Lower lobe of right lung (tissue), 2 donors: ENCODE measurements at regions not wholly inside any gene's neighbourhood (a gene's known extent, or its start where the extent isn't known, plus 50 kb on each side); places are given as distances from the start of the nearest gene placed in this dataset.
A peak's percentile ranks its signal among the peaks of the same experiment; 100 is the strongest.

ENCODE experiments used
- ATAC-seq, 2 donors: fragments of 200-7000 bp; cut with Tn5 transposase; one replicate each; pipeline ENCODE4 v1.9.1; 2020 to 2022; ENCODE audit warnings: mild to moderate bottlenecking in 2 of 2, moderate library complexity in 2 of 2
- DNase-seq: peaks from one replicate; pipeline ENCODE4 v3.0.0-alpha.2; 2020
- H3K27ac ChIP-seq: fragments of 200-600 bp; one replicate; pipeline ENCODE4 v1.8.0; 2022
- H3K27me3 ChIP-seq: fragments of 200-600 bp; one replicate; pipeline ENCODE4 v1.8.0; 2022; ENCODE audit warnings: low read depth
- H3K36me3 ChIP-seq: fragments of 200-600 bp; one replicate; pipeline ENCODE4 v1.8.0; 2022; ENCODE audit warnings: mild to moderate bottlenecking
- H3K4me1 ChIP-seq: fragments of 200-600 bp; one replicate; pipeline ENCODE4 v1.8.0; 2022
- H3K4me3 ChIP-seq: fragments of 200-600 bp; one replicate; pipeline ENCODE4 v1.8.0; 2022; ENCODE audit warnings: mild to moderate bottlenecking
- H3K9me3 ChIP-seq: fragments of 200-600 bp; one replicate; pipeline ENCODE4 v1.8.0; 2022
- CTCF ChIP-seq: fragments of 200-600 bp; IDR thresholded peaks from one replicate; pipeline ENCODE4 v1.8.0; 2022; ENCODE audit warnings: antibody characterized with exemption, mild to moderate bottlenecking
- intact Hi-C: fragments of 100-400 bp; cut with DNase I; formaldehyde crosslinking; loops from one replicate; pipeline ENCODE4 v1.11.0; 2022
- donor health status: DM: no; HTN: yes; CAD: no; lungs with severe emphysema.

GRCh38 chr1:232385221-232385620 is 244.7 kb downstream of the SIPA1L2 start:
- intact Hi-C loops, result no loop called here
- peak in 1 of 2 donors; percentile 6 for ATAC-seq
- DNase-seq, result no peak
- Histone ChIP-seq H3K4me3 (no peak overlapping the region), H3K9me3 (no peaks in the 10 kb centered on the region), H3K27me3 (no peaks in the 10 kb centered on the region), H3K36me3 (no peaks in the 10 kb centered on the region), H3K4me1 (no peaks in the 10 kb centered on the region), H3K27ac (no peak overlapping the region)
- TF ChIP-seq CTCF, result no peak

DNA sequence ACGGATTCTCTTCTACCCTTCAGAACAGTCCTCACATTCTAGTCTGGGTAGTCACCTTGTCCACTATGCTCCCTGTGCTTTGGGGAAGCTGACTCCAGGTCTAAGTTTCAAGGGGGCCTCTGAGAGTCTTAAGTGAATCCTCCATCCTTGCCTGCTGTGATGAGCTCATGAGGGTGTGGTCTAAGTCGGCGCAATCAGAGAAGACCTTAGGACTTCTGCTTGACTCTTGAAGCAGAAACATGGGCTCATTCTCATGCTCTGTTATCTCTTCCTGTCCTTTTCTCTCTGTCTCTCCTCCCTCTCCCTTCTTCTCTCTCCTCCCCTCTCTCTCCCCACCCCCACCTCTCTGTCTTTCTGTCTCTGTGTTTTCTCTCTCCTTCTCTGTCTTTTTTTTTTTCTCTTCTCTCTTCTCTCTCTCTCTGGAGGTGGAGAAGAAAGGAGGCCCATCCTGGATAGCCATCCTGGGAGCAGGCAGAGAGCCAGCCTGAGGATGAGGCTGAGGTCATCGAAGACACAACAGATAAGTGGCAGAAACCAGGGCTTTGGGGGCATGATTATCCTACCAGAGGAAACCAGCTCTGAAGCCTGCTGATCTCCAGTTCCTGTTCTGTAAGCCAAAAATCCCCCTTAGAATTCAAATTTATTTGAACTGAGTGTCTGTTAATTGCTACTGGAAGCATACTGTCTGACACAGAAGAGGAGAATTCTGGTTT is 245.6 kb downstream of the SIPA1L2 start:
- TF ChIP-seq CTCF, result no peak
- intact Hi-C loops, result no loop called here
- Histone ChIP-seq H3K4me3 (no peak overlapping the region), H3K36me3 (no peaks in the 10 kb centered on the region), H3K27me3 (no peaks in the 10 kb centered on the region), H3K4me1 (no peaks in the 10 kb centered on the region), H3K27ac (no peak overlapping the region), H3K9me3 (no peaks in the 10 kb centered on the region)
- DNase-seq (no peak), ATAC-seq (no peak)

- no peak for DNase-seq
- no peak for ATAC-seq
- intact Hi-C loops, result no loop called here
- Histone ChIP-seq H3K9me3 (no peaks in the 10 kb centered on the region), H3K27me3 (no peaks in the 10 kb centered on the region), H3K4me1 (no peaks in the 10 kb centered on the region), H3K36me3 (no peaks in the 10 kb centered on the region), H3K27ac (no peak overlapping the region), H3K4me3 (no peak overlapping the region)
- TF ChIP-seq CTCF, result no peak
These were observed 246.3 kb downstream of the SIPA1L2 start for GRCh38 chr1:232383455-232384123.

GRCh38 chr1:232382671-232383070 is 247.3 kb downstream of the SIPA1L2 start:
- TF ChIP-seq CTCF, result no peak
- Histone ChIP-seq H3K27me3 (no peaks in the 10 kb centered on the region), H3K27ac (no peak overlapping the region), H3K4me1 (no peaks in the 10 kb centered on the region), H3K9me3 (no peaks in the 10 kb centered on the region), H3K36me3 (no peaks in the 10 kb centered on the region), H3K4me3 (no peak overlapping the region)
- ATAC-seq (no peak), DNase-seq (no peak)
- intact Hi-C loops, result no loop called here

GRCh38 chr1:232381394-232382100 is 248.4 kb downstream of the SIPA1L2 start:
- H3K27me3 ChIP-seq, result no peaks in the 10 kb centered on the region
- no peak overlapping the region for H3K27ac ChIP-seq
- H3K4me3 ChIP-seq, result no peak overlapping the region
- no peaks in the 10 kb centered on the region for H3K4me1 ChIP-seq
- H3K9me3 ChIP-seq, result no peaks in the 10 kb centered on the region
- intact Hi-C loops, result no loop called here
- no peak for TF ChIP-seq CTCF
- no peak for ATAC-seq
- no peaks in the 10 kb centered on the region for H3K36me3 ChIP-seq
- DNase-seq, result no peak
